ENCODE measurements at regions not wholly inside any gene's neighbourhood (a gene's known extent, or its start where the extent isn't known, plus 50 kb on each side); places are given as distances from the start of the nearest gene placed in this dataset.

DNA sequence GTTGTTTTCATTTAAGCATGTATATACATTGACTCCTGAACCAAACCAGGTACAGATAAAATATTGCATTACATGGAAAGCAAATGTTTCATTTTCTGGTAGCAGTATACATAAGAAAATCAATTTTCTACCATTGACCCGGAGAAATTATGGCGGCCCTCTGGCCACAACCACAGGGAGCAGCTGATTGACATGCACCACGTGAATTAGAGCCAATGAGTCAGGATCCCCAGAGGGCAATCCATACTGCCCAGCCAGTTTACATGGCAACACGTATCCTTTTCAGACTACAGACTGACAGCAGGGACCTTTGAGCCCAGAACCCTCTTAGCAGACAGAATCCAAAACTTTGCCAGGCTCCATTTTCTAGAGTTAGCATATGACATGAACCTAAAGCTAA is 272.2 kb upstream of the NEBL start:
- TF ChIP-seq, protein P1, sequence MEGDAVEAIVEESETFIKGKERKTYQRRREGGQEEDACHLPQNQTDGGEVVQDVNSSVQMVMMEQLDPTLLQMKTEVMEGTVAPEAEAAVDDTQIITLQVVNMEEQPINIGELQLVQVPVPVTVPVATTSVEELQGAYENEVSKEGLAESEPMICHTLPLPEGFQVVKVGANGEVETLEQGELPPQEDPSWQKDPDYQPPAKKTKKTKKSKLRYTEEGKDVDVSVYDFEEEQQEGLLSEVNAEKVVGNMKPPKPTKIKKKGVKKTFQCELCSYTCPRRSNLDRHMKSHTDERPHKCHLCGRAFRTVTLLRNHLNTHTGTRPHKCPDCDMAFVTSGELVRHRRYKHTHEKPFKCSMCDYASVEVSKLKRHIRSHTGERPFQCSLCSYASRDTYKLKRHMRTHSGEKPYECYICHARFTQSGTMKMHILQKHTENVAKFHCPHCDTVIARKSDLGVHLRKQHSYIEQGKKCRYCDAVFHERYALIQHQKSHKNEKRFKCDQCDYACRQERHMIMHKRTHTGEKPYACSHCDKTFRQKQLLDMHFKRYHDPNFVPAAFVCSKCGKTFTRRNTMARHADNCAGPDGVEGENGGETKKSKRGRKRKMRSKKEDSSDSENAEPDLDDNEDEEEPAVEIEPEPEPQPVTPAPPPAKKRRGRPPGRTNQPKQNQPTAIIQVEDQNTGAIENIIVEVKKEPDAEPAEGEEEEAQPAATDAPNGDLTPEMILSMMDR (IDR thresholded peaks at IDR 0.05), result no peak
- TF ChIP-seq POLR2A (IDR thresholded peaks at IDR 0.05) (no peak), POLR2AphosphoS5 (IDR thresholded peaks at IDR 0.05) (no peak)

Data from breast epithelium (tissue), 3 donors.